ENCODE measurements at regions not wholly inside any gene's neighbourhood (a gene's known extent, or its start where the extent isn't known, plus 50 kb on each side); places are given as distances from the start of the nearest gene placed in this dataset.
"Not testable (repeated sequence)": the region's sequence is repeated elsewhere in the genome, so short reads cannot be mapped to it uniquely, and the experiment has no call there.

DNA sequence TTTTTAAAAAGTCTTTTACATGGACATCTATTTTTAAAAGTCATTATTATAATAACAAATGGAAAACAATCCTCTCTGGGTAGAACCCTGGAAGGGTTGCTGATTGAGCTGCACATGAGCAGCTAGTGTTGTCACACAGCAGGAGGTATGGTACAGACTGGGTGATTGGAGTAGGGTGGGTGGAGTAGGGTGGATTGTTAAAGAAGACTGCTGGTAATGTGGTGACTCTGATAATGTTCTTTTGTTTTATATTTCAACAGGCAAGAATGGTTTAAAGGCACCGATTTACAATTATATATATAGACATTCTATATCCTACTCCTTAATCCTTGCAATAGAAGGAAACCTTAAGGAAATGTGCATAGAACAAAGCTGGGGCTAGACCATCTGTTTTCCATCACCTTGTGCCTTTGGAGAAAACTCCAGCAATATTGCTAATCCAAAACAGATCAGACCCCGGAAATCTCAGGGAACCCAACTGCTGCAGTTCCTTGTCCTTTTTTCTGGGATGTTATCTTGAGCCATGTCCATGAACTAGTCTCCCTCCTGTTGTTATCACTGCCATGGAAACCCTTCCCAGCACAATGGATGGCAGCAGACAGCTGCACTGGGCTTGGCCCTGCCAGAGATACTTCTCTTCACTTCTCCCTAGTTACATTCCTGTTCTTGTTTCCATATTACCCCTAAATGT lies 129.7 kb downstream of the YIPF5 start:
- TF ChIP-seq, protein P1, sequence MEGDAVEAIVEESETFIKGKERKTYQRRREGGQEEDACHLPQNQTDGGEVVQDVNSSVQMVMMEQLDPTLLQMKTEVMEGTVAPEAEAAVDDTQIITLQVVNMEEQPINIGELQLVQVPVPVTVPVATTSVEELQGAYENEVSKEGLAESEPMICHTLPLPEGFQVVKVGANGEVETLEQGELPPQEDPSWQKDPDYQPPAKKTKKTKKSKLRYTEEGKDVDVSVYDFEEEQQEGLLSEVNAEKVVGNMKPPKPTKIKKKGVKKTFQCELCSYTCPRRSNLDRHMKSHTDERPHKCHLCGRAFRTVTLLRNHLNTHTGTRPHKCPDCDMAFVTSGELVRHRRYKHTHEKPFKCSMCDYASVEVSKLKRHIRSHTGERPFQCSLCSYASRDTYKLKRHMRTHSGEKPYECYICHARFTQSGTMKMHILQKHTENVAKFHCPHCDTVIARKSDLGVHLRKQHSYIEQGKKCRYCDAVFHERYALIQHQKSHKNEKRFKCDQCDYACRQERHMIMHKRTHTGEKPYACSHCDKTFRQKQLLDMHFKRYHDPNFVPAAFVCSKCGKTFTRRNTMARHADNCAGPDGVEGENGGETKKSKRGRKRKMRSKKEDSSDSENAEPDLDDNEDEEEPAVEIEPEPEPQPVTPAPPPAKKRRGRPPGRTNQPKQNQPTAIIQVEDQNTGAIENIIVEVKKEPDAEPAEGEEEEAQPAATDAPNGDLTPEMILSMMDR (IDR thresholded peaks at IDR 0.05) = no peak
- no peak overlapping the region for H3K27ac ChIP-seq
- no peak overlapping the region for H3K4me3 ChIP-seq
- DNase-seq (ENCODE audit: low spot score) = no peak

DNA sequence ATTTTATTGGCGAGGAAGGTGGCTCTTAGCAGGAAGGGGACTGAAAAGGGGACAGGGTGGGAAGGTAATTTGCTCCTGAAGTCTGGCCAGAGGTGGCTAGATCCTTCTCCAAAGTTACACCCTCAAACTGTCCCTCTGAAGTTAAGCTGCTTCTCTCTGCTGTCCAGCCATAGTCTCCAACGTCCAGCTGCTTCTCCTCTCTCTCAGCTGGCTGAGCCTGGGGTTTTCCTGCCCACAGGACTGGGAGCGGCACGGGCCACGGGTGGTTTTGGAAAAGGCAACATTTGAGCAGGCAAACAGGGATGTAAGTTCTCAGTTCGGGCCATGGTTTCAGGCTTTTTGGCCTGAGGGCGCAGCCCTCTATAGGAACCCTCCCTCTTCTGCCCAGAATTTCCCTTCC lies 128.3 kb downstream of the YIPF5 start:
- H3K4me3 ChIP-seq = no peak overlapping the region
- TF ChIP-seq, protein P1 (IDR thresholded peaks at IDR 0.05) = no peak
- no peak overlapping the region for H3K27ac ChIP-seq
- DNase-seq (ENCODE audit: low spot score) = no peak

DNA sequence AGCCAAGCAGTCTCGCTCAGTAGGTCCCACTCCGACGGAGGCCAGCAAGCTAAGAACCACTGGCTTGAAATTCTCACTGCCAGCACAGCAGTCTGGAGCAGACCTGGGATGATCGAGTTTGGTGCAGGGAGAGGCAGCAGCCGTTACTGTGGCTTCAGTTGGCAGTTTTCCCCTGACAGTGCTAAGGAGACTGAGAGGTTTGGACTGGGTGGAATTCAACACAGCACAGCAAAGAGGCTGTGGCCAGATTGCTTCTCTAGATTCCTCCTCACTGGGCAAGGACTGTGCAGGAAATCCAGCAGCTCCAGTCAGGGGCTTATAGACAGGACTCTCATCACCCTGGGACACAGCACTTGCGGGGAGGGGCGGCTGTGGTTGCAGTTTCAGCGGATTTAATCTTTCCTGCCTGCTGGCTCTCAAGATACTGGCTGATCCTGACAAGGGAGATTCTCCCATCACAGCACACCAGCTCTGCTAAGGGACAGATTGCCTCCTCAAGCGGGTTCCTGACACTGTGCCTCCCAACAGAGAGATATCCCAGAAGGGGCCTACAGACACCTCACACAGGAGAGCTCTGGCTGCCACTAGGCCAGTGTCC lies 122.1 kb downstream of the YIPF5 start:
- TF ChIP-seq, protein P1 (IDR thresholded peaks at IDR 0.05) = no peak
- Histone ChIP-seq H3K27ac (no peak overlapping the region), H3K4me3 (no peak overlapping the region)
- no peak for DNase-seq (ENCODE audit: low spot score)

DNA sequence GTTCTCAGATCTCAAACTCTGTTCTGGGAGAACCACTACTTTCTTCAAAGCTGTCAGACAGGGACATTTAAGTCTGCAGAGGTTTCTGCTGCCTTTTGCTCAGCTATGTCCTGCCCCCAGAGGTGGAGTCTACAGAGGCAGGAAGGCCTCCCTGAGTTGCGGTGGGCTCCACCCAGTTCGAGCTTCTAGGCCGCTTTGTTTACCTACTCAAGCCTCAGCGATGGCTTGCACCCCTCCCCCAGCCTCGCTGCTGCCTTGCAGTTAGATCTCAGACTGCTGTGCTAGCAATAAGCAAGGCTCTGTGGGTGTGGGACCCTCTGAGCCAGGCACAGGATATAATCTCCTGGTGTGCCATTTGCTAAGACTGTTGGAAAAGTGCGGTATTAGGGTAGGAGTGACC lies 115.1 kb downstream of the YIPF5 start:
- H3K4me3 ChIP-seq; H3K27ac ChIP-seq; DNase-seq (ENCODE audit: low spot score): not testable (repeated sequence)

DNA sequence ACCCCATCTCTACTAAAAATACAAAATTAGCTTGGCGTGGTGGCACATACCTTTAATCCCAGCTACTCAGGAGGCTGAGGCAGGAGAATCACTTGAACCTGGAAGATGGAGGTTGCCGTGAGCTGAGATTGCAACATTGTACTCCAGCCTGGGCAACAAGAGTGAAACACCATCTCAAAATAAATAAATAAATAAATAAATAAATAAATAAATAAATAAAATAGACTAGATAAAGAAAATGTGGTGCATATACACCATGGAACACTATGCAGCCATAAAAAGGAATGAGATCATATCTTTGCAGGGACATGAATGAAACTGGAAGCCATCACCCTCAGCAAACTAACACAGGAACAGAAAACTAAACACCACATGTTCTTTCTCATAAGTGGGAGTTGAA lies 110.4 kb downstream of the YIPF5 start:
- DNase-seq (ENCODE audit: low spot score); H3K4me3 ChIP-seq; H3K27ac ChIP-seq: not testable (repeated sequence)

DNA sequence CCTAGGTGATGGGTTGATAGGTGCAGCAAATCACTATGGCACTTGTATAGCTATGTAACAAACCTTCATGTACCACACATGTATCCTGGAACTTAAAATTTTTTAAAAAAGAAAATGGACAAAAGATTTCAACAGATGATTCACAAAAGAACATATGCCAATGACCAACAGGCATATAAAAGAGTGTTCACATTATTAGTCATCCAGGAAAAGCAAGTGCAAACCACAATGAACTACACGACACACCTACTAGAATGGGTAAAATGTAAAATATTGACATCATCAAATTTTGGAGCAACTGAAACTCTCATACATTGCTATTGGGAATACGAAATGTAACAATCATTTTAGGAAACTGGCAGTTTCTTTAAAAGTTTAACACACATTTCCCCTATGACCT lies 109.9 kb downstream of the YIPF5 start:
- no peak for DNase-seq (ENCODE audit: low spot score)
- TF ChIP-seq, protein P1 (IDR thresholded peaks at IDR 0.05) = no peak
- Histone ChIP-seq H3K27ac (no peak overlapping the region), H3K4me3 (no peak overlapping the region)

DNA sequence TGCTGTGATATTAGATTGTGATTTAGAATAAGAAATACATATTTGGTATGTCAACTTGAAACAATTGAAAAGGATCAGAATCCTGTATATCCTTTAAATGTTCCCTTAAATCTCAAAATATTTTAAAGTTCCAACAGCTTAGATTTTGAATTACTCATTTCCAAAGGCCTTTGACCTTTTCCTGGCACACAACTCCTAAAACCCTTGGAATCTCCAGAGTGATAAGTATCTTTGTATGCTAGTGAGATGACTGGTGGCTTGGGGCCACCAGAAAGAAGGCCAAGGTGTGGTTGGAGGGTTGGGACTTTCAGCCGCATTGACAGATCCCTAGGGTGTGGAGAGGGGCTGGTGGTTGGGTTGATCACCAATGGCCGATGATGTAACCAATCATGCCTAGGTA lies 104.7 kb downstream of the YIPF5 start:
- H3K27ac ChIP-seq = no peak overlapping the region
- TF ChIP-seq, protein P1 (IDR thresholded peaks at IDR 0.05) = no peak
- no peak for DNase-seq (ENCODE audit: low spot score)
- H3K4me3 ChIP-seq = no peak overlapping the region

DNA sequence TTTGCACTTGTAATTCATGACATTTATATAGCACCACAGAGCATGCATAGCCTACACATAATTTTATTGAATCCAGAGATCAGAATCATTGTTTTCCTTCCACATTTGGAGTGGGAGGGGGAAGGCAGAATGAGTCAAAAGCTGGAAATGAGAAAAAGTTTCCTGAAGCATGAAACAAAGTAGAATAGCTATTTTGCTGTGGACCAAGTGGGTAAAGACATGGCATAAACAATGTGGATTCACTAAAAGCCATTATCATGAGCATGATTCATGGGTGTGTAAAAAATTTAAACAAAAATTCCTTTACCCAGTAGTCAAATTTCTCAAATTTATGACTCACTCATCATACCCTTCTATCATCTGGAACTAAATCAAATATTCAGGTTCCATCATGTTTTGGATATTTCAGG lies 97.9 kb downstream of the YIPF5 start:
- no peak for DNase-seq (ENCODE audit: low spot score)
- H3K27ac ChIP-seq = no peak overlapping the region
- H3K4me3 ChIP-seq = no peak overlapping the region
- TF ChIP-seq, protein P1 (IDR thresholded peaks at IDR 0.05) = no peak
